22Rv1 (cell line): ENCODE measurements at regions not wholly inside any gene's neighbourhood (a gene's known extent, or its start where the extent isn't known, plus 50 kb on each side); places are given as distances from the start of the nearest gene placed in this dataset.

Experiments
- CTCF ChIP-seq: fragments of 450-650 bp; IDR thresholded peaks from 2 replicates; pipeline ENCODE4 v1.5.1; 2017; ENCODE audit warnings: mild to moderate bottlenecking
- ZFX ChIP-seq: fragments of 450-650 bp; IDR thresholded peaks from 2 replicates; pipeline ENCODE4 v1.6.1; 2017; ENCODE audit warnings: antibody characterized with exemption, borderline replicate concordance

- TF ChIP-seq CTCF: no peak
- no peak for TF ChIP-seq ZFX
Measured at GRCh38 chr10:120110196-120110595, 217.7 kb downstream of the SEC23IP start.
